AG09319 (cell line): ENCODE measurements at regions not wholly inside any gene's neighbourhood (a gene's known extent, or its start where the extent isn't known, plus 50 kb on each side); places are given as distances from the start of the nearest gene placed in this dataset.

Experiments
- DNase-seq: peaks from one replicate; pipeline ENCODE4 v3.0.0-alpha.2; 2010; ENCODE audit warnings: low read depth; ENCODE audit errors: extremely low read depth
- CTCF ChIP-seq: IDR thresholded peaks from 2 replicates; pipeline ENCODE4 v1.5.1; 2011; ENCODE audit warnings: low read depth, mild to moderate bottlenecking, inconsistent platforms, low read length, moderate library complexity

DNA sequence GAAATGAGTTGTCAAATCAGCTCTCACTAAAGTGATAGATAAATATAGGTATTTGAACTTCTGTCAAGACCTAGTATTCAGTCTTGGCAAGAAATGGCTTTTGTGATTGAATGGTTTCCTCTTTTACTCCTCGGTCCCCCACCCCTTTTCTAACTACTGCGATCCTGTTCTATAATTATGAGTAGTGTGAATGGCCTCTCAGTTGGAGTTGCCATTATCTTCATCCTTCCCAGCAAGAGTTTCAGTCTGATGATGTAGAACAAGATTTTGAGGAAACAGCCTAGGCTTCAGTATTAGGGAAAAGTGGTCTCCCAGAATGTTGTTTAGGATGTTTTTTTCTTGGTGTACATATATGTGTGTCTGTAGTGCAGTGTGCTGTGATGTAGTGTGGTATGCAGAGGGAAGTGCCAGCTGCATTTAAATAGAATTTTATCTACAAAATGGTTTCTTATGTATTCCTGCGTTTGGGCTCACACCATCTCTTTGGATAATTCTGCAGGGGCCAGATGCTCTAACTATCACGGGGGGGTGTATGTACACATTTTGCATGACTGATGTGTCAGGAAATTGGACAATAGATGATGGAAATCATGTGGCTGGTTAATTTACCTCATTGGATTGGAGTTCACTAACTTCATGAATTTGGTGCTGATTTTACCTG lies 180.1 kb upstream of the MMS22L start:
- DNase-seq, result no peak
- no peak for TF ChIP-seq CTCF

DNA sequence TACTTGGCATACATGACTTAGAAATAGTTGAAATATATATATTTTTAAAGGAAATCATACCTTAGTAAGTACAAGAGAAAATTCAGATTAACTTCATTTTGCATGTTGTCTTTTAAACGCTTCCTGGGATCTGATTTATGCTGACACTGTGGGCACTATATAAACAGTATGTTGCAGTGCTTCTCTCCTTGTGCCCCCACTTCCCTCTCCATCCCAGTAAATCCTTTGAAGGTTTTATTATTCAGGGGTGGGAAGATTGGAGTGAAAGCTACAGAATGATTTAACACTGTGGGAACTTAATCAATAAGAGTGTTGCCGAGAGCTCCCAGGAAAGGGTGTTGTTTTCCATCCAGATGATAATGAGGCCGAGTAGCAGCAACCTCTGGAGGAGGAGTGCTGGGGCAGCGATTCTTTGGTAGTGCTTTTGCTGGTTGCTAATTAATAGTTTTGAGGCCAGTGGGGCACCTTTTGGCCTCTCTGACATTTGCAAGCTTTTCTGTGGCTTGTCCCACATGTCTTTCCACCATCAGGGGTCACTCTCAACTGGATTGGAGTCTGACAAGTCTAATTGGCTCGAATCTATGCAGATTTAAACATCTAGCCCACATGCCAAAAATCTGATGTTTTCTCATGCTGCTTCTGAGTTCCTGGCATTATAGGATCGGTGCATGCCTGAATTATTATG lies 183.0 kb upstream of the MMS22L start:
- no peak for TF ChIP-seq CTCF
- DNase-seq, result no peak

- no peak for TF ChIP-seq CTCF
- no peak for DNase-seq
Observed at GRCh38 chr6:97468981-97469380, 186.0 kb upstream of the MMS22L start.

DNA sequence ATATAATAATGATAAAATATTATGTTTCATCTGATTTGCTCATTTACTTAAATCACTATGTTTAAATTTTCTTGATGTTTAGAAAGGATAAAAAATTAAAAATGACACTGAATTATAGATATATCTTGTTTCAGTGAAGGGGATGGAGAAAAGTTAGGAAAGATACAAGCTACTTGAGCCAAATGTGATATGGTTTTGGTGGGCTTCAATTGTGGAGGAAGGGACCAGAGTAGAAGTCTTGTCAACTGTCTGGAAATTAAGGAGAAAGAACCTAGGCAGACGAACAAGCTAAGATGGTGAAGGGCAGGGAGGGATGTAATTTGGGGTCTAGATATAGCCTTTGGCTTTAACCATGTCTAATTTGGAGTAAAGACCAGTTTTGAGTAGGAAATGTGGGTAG lies 186.4 kb upstream of the MMS22L start:
- DNase-seq, result no peak
- no peak for TF ChIP-seq CTCF

DNA sequence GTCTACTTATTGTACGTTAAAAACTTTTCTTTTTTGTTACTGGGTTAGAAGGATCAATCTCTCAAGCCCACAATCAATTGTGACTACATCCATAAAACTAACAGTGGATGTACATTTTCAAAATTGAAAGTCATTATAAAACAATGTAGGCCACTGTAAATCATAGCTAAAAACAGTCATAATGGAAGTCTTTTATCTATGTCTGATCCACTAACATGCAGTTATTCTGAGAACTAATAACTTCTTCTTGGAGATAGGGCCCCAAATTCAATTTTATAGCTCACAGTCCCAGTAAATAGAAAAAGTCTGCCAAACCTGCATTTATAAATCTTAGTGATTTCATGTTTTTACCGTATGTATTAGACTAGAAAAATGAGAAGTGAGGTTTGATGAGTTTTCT lies 187.3 kb upstream of the MMS22L start:
- no peak for TF ChIP-seq CTCF
- no peak for DNase-seq

- TF ChIP-seq CTCF, result no peak
- no peak for DNase-seq
Observed at GRCh38 chr6:97473979-97474378, 191.0 kb upstream of the MMS22L start.

DNA sequence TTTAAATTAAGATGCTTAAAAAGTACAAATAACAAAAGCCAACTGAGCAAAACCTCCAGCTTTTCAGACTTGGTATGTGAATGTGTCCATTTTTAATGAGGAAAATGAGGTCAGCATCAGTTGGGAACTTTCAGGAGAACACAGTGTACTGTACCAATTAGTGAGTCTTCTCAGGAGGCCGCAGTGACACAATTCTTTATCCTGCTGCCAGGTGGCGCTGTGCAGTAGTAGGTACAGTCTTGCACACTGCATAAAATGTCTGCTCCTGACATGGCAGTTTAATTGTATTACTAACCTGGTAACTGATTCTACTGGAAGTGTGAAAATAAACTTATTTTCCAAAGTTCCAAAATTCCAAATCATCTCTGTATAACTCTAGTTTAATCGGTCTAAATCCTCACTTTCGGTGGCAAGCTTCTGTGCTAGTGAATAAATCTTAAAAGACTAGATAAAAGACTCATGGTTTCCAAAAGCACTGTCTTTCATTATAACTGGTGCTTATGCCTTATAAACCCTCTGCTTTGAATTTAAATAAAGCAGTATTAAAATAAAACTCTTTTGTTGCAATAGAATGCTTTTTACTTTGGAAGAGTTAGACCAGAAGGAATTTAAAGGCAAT lies 214.8 kb upstream of the MMS22L start:
- TF ChIP-seq CTCF, result peak; percentile 84

More for the DNA sequence above, 214.8 kb upstream of the MMS22L start:
- DNase-seq, result peak; percentile 16
